ENCODE measurements at regions not wholly inside any gene's neighbourhood (a gene's known extent, or its start where the extent isn't known, plus 50 kb on each side); places are given as distances from the start of the nearest gene placed in this dataset.

DNA sequence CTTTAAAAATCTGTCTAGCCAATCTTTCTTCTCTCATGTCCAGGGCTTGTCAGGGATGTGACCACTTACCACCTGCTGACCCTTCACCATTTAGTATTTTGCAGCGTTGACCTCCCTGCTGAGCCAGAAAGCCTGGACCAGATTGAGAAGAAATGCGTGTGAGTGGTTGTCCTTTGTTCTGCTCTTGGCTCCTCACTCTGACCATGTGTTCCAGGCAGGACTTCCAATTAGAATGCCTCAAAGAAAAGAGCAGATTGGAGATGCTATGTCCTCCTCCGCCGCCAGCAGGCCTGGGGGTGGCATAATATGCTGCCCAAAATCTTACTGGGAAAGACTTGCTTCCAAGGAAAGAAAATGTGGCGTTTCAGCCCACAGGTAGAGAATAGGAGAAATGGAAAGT, 894.1 kb downstream of the SLC4A3 start:
- TF ChIP-seq, protein P1, sequence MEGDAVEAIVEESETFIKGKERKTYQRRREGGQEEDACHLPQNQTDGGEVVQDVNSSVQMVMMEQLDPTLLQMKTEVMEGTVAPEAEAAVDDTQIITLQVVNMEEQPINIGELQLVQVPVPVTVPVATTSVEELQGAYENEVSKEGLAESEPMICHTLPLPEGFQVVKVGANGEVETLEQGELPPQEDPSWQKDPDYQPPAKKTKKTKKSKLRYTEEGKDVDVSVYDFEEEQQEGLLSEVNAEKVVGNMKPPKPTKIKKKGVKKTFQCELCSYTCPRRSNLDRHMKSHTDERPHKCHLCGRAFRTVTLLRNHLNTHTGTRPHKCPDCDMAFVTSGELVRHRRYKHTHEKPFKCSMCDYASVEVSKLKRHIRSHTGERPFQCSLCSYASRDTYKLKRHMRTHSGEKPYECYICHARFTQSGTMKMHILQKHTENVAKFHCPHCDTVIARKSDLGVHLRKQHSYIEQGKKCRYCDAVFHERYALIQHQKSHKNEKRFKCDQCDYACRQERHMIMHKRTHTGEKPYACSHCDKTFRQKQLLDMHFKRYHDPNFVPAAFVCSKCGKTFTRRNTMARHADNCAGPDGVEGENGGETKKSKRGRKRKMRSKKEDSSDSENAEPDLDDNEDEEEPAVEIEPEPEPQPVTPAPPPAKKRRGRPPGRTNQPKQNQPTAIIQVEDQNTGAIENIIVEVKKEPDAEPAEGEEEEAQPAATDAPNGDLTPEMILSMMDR (IDR thresholded peaks at IDR 0.05; ENCODE audit: low read depth, low read length, poor library complexity, severe bottlenecking), result no peak
- no peak for TF ChIP-seq EZH2phosphoT487 (IDR thresholded peaks at IDR 0.05; ENCODE audit: borderline replicate concordance, low read length)
